IMR-90 (cell line): ENCODE measurements at regions not wholly inside any gene's neighbourhood (a gene's known extent, or its start where the extent isn't known, plus 50 kb on each side); places are given as distances from the start of the nearest gene placed in this dataset.

Experiments
- CEBPB ChIP-seq: IDR thresholded peaks from 2 replicates; pipeline ENCODE4 v1.6.1; 2012; ENCODE audit warnings: low read depth, low read length, improper control_type of control experiment
- CTCF ChIP-seq: conservative IDR thresholded peaks from 2 replicates; pipeline ENCODE4 v1.5.1; 2012; ENCODE audit warnings: mild to moderate bottlenecking, low read depth, low read length, improper control_type of control experiment
- FOS ChIP-seq: fragments of 150-350 bp; IDR thresholded peaks from 2 replicates; pipeline ENCODE4 v1.6.1; 2016; ENCODE audit warnings: low read depth, low read length
- MAFK ChIP-seq: IDR thresholded peaks from 2 replicates; pipeline ENCODE4 v1.6.1; 2012; ENCODE audit warnings: low read depth, low read length, improper control_type of control experiment
- MXI1 ChIP-seq: IDR thresholded peaks from 2 replicates; pipeline ENCODE4 v1.6.1; 2012; ENCODE audit warnings: low read depth, mild to moderate bottlenecking, low read length, moderate library complexity, borderline replicate concordance
- POLR2A ChIP-seq: IDR thresholded peaks from 2 replicates; pipeline ENCODE4 v1.6.1; 2012; ENCODE audit warnings: mild to moderate bottlenecking, low read depth, low read length
- RAD21 ChIP-seq: IDR thresholded peaks from 2 replicates; pipeline ENCODE4 v1.6.1; 2012; ENCODE audit warnings: low read length, improper control_type of control experiment
- RFX5 ChIP-seq: IDR thresholded peaks from 2 replicates; pipeline ENCODE4 v1.8.0; 2012; ENCODE audit warnings: low read depth, mild to moderate bottlenecking, low read length, moderate library complexity
- USF2 ChIP-seq: fragments of 150-350 bp; IDR thresholded peaks from 2 replicates; pipeline ENCODE4 v1.6.1; 2017; ENCODE audit warnings: mild to moderate bottlenecking, antibody characterized with exemption, low read length, low read depth

GRCh38 chr4:1469043-1469442, 62.8 kb upstream of the NKX1-1 start:
- TF ChIP-seq CTCF (no peak), POLR2A (no peak), RAD21 (no peak), CEBPB (no peak), MXI1 (no peak), RFX5 (no peak), USF2 (no peak), FOS (no peak), MAFK (no peak)
